GM19239 (cell line): ENCODE measurements at regions not wholly inside any gene's neighbourhood (a gene's known extent, or its start where the extent isn't known, plus 50 kb on each side); places are given as distances from the start of the nearest gene placed in this dataset.
"Not testable (repeated sequence)": the region's sequence is repeated elsewhere in the genome, so short reads cannot be mapped to it uniquely, and the experiment has no call there.

Experiments used
- DNase-seq: peaks from one replicate; pipeline ENCODE4 v3.0.0; 2011; ENCODE audit warnings: low spot score; ENCODE audit not compliant: insufficient read length
- FAIRE-seq: peaks from 2 replicates; lab custom pipeline; 2011; peaks lifted over from hg19 to GRCh38; lab: Jason Lieb, UNC

DNA sequence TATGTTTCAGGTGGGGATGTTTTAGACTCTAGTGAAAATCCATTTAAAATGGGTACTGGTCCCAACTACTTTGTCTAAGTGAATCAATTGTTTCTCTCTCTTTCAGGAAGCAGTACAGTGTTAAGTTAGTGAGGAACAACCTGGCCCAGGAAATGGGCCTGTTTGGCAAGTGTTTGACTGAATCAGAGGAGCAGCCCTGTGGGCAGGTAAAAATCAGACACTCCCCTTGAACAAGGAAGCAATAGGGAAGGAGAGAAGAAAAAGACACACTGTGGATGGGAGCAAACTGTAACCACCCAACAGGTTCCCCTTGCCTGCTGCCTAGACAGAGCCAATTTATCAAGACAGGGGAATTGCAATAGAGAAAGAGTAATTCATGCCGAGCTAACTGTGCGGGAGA is 245.7 kb downstream of the C11orf87 start:
- DNase-seq (no peak), FAIRE-seq (no peak)

DNA sequence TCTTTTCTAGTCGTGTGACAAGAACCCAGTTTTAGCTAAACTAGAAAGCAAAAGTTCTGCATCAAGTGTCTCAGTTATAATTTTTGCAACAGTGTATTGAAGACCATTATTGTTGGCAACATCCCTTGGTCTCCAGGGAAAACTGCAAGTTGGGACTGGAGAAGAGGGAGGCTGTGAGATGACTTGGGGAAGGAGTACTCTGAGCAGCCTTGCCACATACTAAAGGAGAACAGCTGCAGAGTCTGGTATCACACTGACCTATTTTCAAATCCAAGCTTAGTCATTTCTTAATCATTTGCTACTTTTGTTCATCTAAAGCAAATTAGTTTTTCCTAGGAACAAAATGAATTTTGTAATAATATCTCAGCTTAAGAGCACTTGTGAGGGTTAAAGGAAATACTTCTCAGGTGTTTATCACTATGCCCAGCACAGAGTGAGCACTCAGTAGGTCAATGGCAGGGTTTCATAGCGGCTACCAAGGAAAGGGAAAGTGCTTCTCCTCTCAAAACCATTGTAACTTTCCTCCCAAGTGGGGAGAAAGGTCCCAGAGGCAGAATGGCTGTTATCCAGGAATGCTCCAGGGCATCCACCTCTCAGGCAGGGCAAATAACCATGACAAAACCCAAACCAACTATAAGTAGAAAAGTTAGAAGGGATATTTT is 247.1 kb downstream of the C11orf87 start:
- no peak for FAIRE-seq
- no peak for DNase-seq

DNA sequence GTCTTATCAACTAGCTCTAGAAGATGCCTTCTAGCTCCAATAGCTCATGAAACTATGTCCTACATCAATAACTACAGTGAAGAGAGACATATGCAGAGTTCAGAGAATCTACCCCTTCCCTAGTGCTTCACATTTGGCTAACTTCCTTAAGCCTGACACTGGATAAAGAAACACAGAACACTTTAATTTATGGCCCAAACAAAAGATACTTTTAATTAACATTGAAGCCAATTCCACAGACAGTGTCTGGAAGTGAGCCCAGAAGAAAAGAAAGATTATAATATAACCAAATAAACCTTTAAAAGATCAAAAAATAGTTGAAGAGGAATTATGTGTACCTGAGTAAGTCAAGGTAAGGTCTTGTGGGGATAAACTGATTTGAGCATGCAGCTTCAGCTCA is 255.2 kb downstream of the C11orf87 start:
- FAIRE-seq = no peak

DNA sequence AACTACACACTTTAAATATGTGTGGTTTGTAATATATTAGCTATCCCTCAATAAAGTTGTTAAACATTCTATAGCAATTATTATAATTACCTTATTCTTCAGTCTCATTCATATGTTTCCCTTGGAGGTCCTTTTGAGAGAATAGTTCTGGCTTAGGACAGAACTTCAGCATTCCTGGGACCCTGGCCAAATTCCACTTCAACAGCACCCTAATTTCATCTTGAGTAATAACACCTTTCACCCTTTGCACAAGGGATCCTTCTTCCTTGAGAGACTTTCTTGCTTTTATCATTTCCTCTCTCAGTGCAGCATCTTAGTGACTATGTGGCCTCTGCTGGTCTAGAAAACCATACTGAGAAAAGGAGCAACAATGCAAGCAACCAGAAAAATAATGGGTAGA is 255.9 kb downstream of the C11orf87 start:
- DNase-seq (no peak), FAIRE-seq (no peak)

More for the DNA sequence above, 255.2 kb downstream of the C11orf87 start:
- DNase-seq = no peak

DNA sequence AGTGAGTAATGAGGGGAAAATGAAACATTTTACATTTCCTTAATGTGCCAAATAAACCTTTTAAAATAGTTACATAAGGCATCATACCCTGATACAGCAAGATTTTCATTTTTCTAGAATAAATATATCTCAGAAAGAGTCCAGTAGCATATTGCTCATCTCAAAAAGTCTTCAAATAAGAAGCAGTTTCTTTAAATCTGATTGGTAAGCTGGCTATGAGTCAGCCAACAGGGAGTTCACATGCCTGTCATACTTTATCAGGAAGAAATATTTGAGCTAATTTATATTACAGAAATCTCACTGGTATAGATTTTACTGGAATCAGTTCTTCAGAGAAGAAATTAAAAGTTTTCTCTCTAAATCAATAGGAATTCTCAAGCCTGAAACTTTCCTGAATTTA is 258.1 kb downstream of the C11orf87 start:
- no peak for FAIRE-seq
- no peak for DNase-seq

DNA sequence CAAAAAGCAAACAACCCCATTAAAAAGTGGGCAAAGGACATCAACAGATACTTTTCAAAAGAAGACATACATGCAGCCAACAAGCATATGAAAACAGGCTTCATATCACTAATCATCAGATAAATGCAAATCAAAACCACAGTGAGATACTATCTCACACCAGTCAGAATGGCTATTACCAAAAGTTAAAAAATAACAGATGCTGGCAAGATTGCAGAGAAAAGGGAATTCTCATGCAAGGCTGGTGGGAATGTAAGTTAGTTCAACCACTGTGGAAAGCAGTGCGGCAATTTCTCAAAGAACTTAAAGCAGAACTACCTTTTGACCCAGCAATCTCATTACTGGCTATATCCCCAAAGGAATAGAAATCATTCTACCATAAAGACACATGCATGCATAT is 260.8 kb downstream of the C11orf87 start:
- not testable (repeated sequence) for FAIRE-seq

DNA sequence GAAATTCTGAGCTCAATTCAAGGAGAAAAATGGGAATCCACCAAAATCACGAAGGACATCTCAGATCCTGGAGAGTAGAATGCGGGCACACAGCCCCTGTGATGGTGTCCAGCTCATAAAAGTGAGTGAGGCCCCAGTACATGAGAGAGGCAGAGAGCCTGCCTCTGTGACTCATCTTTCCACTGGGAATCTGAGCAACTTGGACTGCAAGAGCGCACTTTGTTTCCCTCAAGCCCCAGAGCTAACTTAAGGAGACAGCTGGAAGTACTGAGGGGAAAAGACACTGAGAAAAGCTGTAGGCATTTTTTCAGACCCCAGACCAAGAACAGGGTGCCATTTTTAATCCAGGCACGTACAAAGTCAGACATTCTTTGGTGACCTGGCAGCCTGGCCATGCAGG is 273.7 kb downstream of the C11orf87 start:
- DNase-seq (no peak), FAIRE-seq (no peak)

More for the DNA sequence above, 260.8 kb downstream of the C11orf87 start:
- not testable (repeated sequence) for DNase-seq

DNA sequence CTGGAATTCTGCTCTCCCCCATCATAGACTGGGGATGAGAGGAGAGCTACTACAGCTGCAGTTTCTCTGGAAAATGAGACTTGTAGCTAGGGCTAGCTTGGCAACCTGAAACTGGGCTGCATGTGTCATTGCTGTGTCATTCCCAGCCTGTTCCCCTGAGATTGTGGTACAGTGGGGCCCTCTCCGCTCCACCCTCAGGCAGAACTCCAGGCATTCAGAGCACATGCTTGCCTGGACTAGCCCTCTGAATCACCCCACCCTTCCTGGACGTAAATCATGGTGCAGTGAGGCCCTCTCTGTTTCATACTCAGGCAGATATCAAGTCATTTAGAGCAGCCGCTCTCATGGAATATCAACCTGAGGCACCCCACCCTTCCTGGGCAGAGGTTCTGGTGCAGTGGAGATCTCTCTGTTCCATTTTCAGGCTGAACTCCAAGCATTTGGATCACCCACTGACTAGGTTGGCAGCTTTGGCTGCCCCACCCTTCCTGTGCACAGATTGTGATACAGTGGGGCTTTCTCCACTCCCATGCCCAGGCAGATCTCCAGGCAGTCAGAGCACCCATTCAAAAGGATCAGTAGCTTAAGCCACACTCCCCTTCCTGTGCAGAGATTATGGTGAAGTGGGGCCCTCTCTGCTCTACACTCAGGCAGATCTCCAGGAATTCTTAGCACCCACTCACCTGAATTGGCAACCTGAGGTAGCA is 274.4 kb downstream of the C11orf87 start:
- FAIRE-seq = no peak
- DNase-seq = no peak

DNA sequence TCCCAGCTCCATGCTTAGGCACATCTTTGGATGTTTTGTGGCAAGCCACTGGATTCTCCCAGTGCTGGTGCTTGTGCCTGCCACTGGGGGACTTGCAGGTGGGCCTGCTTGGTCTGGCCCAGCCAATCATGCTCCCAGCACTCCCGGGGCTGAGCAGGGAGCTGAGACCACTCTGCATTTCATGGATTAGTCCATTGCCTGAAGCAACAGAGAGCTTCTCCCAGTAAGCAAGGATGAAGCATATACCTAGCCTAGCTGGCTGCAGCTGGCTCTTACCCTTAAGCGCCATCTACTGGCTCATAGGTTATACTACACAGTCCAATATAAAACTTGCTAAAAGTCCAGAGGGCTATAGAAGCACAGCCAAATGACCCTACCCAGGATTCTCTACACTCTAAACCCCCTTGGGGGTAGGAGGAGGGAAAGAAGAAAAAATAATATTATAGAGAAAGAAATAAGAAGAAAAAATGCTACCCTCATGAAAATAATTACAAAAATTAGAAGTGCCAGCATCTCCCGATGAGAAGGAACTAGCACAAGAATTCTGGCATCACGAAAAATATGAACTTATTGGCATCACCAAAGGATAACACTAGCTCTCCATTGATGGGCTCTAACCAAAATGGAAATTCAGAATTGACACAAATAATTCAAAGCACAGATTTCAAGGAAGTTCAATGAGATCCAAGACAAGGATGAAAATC is 275.3 kb downstream of the C11orf87 start:
- DNase-seq = peak; percentile 2
- FAIRE-seq = peak; percentile 93

DNA sequence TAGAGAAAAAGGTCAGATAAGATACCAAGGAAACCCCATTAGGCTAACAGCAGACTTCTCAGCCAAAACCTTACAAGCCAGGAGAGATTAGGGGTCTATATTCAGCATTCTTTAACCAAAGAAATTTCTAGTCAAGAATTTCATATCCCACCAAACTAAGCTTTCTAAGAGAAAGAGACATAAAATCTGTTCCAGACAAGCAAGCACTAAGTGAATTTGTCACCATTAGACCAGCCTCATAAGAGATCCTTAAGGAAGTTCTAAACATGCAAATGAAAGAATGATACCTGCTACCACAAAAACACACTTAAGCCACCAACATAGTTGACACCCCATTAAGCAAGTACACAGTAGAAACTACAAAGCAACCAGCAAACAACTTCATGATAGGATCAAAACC is 276.2 kb downstream of the C11orf87 start:
- DNase-seq (no peak), FAIRE-seq (no peak)

DNA sequence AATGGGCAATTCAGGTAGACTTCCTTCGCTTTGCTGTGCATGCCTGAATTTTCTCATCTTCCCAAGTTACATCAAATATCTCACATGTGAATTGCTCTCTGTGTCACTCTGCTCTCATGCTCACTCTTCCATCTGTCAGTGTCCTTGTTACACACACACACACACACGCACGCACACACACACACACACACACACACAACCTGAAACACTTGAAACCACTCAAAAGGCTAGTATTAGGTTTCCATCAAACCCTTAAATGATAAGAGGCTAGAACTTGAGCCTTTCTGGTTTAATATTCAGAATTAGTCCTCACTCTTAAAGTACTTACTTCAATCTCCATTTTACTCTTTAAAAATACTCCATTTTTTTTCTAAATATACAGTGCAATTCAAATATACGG is 282.4 kb downstream of the C11orf87 start:
- DNase-seq = no peak
- no peak for FAIRE-seq

DNA sequence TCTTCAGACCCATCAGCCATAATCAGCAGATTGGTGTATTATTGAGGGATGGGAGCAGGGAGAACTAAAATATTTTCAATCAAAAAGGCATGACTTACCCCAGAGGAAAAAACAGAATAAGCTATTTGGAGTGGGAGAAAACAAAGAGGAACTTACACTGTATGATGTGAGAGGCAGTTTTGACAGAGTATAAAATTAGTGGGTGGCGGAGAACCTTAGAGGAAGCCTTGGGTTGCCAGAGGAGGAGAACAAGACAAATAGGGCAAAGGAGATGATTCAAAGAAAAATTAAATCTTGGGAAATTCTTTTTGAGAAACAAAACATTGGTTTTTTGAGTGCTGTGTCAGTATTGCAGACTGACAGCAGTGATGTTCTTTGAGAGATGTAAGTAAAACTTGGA is 285.0 kb downstream of the C11orf87 start:
- DNase-seq = no peak
- no peak for FAIRE-seq

DNA sequence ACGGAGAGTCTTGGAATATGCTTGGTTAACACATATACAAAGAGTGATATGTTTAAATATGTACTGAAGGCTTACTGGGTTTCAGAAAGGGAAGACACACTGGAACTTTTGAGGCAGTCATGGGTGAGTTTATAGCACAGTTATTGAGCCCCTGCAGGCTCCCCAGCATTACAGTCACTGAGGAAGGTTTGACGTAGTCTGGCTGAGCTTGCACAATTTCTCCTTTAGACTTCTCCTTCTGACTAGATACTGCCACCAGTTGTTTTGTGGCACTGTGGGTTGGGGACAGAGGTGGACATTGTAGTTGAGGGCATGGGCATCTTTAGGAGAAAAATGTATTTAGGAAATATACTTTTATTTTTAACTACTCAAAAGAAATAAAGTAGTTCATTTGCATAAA is 285.4 kb downstream of the C11orf87 start:
- FAIRE-seq (no peak), DNase-seq (no peak)

DNA sequence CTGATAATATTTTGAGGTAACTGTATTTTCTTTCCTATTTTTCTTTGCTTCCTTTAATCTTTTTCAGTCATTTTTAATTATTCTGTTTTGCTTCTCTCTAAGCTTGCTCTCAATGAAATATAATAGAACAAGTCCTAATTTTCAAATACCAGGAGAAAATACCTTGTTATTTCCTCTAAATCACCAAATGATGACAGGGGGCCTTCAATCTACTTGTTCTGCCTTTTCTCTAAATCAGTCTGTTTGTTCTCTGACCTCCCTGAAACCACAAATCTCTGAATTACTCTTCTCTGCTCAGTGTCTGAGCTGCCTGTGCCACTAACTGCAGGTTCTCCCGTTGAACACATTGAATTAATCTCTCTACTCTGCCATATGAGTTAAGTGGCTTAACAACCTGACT is 286.2 kb downstream of the C11orf87 start:
- no peak for FAIRE-seq
- DNase-seq = no peak

DNA sequence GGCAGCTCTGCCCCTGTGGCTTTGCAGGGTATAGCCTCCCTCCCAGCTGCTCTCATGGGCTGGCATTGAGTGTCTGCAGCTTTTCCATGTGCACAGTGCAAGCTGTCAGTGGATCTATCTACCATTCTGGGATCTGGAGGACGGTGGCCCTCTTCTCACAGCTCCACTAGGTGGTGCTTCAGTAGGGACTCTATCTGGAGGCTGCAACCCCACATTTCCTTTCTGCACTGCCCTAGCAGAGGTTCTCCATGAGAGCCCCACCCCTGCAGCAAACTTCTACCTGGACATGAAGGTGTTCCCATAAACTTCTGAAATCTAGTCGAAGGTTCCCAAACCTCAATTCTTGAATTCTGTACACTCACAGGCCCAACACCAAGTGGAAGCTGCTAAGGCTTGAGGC is 292.5 kb downstream of the C11orf87 start:
- DNase-seq, FAIRE-seq: not testable (repeated sequence)

DNA sequence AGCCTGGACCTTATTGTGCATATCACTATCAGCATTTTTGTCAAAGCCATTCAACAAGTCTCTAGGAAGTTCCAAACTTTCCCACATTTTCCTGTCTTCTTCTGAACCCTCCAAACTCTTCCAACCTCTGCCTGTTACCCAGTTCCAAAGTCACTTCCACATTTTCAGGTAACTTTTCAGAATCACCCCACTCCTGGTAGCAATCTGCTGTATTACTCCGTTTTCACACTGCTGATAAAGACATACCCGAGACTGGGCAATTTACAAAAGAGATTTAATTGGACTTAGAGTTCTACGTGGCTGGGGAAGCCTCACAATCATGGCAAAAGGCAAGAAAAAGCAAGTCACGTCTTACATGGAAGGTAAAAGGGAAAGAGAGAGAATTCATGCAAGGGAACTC is 293.4 kb downstream of the C11orf87 start:
- DNase-seq, FAIRE-seq: not testable (repeated sequence)

DNA sequence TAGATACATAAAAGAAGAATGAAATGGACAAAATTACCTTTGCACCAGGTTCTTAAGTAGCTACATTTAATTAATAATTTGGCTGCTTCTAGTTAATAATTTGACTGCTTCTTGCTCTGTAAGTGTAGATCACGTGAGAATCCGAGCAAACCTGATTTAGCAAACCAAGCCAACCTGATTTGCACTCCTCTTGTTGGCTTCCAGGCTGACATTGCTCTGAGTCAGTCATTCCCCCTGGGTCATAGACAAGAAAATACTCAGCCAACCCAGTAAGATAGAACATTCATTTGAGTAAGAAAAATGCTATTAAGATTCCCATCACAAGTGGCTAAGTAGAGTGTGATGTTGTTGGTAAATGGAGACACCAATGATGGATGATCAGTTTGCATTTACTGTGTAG is 304.1 kb downstream of the C11orf87 start:
- FAIRE-seq (no peak), DNase-seq (no peak)

DNA sequence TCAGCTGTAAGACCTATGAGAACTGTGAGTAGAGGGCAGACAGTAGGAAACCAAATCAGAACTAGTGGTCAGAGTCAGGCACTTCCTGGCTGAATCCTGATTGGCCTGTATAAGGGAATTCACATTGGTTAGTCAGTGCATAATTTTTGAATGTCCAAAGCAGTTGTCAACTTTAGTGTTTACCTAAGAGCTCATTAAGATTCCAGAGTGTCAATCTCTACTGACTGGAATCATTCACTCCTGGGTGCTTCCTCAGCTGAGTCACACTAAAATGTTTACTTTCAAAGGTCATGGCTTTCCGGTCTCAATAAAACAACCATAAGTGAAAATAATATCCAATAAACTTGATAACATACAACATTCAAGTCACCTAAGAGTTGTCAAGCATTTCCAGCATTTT is 306.1 kb downstream of the C11orf87 start:
- FAIRE-seq = no peak

DNA sequence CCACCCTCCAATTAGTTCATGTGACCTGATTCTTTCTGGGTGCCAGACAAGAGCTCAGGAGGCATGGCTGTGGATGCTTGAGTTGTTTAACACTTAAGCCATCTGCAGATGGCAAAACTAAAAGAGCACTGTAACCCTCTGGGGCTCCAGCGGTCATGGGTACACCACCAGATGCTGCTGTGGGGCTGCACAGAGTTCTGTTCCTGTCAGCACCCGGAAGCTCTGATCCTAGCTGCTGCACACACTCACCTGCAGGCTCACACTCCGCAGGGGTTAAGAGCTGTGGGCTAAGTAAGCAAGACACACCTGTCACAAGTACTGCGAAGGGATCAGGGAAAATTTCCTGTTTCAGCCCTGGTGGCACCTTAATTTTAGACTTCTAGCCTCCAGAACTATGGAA is 307.8 kb downstream of the C11orf87 start:
- DNase-seq = no peak

More for the DNA sequence above, 306.1 kb downstream of the C11orf87 start:
- DNase-seq = no peak

DNA sequence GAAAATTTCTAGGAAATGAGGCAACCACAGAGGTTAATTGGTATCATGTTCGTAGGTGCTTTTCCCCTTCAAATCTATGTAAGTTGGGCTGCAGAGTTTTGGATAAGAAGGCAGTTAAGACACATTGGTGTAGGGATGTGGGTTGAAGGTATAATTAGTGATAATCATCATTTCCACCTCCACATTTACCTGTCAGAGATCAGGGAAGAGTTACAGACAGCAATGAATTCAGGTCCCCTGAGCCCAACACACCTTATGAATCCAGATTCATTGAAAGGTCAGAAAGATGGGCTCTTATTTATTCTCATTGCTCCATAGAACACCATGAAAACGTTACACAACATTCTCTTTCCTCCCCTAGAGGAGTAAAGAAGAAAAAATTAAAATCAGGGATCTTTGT is 308.7 kb downstream of the C11orf87 start:
- FAIRE-seq (no peak), DNase-seq (no peak)

More for the DNA sequence above, 307.8 kb downstream of the C11orf87 start:
- no peak for FAIRE-seq

DNA sequence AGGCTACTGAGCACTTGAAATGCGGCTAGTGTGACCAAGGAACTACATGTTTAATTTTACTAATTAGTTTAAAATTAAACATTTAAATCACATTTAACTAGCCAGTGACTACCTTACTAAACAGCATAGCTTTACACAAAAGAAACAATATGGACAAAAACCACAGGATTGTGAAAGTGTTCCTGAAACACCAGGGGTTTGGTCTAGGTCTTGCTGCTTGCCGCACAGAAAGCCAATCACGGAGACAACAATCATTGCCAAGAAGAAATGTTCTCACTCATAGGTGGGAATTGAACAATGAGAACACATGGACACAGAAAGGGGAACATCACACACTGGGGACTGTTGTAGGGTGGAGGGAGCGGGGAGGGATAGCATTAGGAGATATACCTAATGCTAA is 309.5 kb downstream of the C11orf87 start:
- DNase-seq = no peak

More for the DNA sequence above, 309.5 kb downstream of the C11orf87 start:
- FAIRE-seq = no peak
